GM21367 (cell line): ENCODE measurements at regions not wholly inside any gene's neighbourhood (a gene's known extent, or its start where the extent isn't known, plus 50 kb on each side); places are given as distances from the start of the nearest gene placed in this dataset.

Experiments used
- ATAC-seq: cut with Tn5 transposase; IDR thresholded peaks from one replicate; pipeline ENCODE4 v1.9.1; 2021; ENCODE audit not compliant: unreplicated experiment

GRCh38 chr7:155984609-155985405 lies 172.5 kb upstream of the SHH start:
- no peak for ATAC-seq

GRCh38 chr7:155984028-155984580 lies 171.8 kb upstream of the SHH start:
- ATAC-seq: no peak

- ATAC-seq: no peak
Observed at GRCh38 chr7:155983176-155983815, 171.0 kb upstream of the SHH start.

GRCh38 chr7:155981703-155982102 lies 169.4 kb upstream of the SHH start:
- no peak for ATAC-seq

- ATAC-seq: no peak
Observed at GRCh38 chr7:155980841-155981240, 168.6 kb upstream of the SHH start.

- ATAC-seq: no peak
Observed at GRCh38 chr7:155979994-155980393, 167.7 kb upstream of the SHH start.

- ATAC-seq: no peak
Observed at GRCh38 chr7:155979566-155979965, 167.3 kb upstream of the SHH start.

- ATAC-seq: no peak
Observed at GRCh38 chr7:155975490-155975889, 163.2 kb upstream of the SHH start.

- ATAC-seq: no peak
Observed at GRCh38 chr7:155974186-155974897, 162.1 kb upstream of the SHH start.

- ATAC-seq: no peak
Observed at GRCh38 chr7:155973451-155973997, 161.3 kb upstream of the SHH start.

GRCh38 chr7:155972651-155973390 lies 160.6 kb upstream of the SHH start:
- ATAC-seq: no peak

- no peak for ATAC-seq
Observed at GRCh38 chr7:155972247-155972646, 160.0 kb upstream of the SHH start.

GRCh38 chr7:155971180-155971770 lies 159.0 kb upstream of the SHH start:
- no peak for ATAC-seq

- ATAC-seq: no peak
Observed at GRCh38 chr7:155969192-155969929, 157.1 kb upstream of the SHH start.

- no peak for ATAC-seq
Observed at GRCh38 chr7:155965010-155965409, 152.7 kb upstream of the SHH start.

GRCh38 chr7:155964543-155964942 lies 152.3 kb upstream of the SHH start:
- no peak for ATAC-seq

GRCh38 chr7:155963771-155964195 lies 151.5 kb upstream of the SHH start:
- no peak for ATAC-seq

- no peak for ATAC-seq
Observed at GRCh38 chr7:155963356-155963755, 151.1 kb upstream of the SHH start.

- ATAC-seq: no peak
Observed at GRCh38 chr7:155962968-155963300, 150.7 kb upstream of the SHH start.
